Mucosa of gallbladder (tissue), 1 donor: ENCODE measurements at regions not wholly inside any gene's neighbourhood (a gene's known extent, or its start where the extent isn't known, plus 50 kb on each side); places are given as distances from the start of the nearest gene placed in this dataset.
"Not testable (repeated sequence)": the region's sequence is repeated elsewhere in the genome, so short reads cannot be mapped to it uniquely, and the experiment has no call there.

Experiments used
- DNase-seq: peaks from one replicate; pipeline ENCODE4 v3.0.0-alpha.2; 2020; ENCODE audit warnings: low spot score
- donor health status: DM: no; HTN: no; CAD: no.

DNA sequence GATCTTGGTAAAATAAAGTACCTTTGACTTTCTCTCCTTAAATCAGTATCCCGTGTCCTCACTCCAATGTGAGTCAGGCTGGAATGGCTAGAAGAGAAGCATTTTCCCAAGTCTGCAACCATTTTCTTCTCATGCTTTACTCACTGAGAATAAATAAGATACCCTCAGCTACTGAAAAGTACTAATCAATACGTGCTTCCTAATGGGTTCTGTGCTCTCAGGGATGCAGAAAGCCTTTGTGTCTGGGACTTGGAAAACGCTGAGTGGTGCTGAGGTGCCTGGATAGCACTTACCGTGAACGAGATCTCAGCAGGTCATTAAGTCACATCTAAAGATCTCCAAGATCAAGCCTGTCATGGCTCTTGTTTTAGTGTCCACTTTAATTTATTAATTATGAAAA, 672.3 kb upstream of the C16orf82 start:
- DNase-seq: no peak

DNA sequence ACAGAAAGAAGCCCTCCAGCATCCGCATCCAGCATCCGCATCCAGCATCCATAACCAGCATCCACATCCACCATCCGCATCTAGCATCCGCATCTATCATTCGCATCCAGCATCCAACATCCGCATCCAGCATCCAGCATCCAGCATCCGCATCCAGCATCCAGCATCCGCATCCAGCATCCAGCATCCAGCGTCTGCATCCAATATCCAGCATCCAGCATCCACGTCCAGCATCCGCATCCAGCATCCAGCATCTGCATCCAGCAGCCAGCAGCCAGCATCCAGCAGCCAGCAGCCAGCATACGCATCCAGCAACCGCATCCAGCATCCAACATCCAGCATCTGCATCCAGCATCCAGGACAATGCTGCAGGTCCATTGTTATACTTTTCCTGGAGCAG, 671.0 kb upstream of the C16orf82 start:
- no peak for DNase-seq

DNA sequence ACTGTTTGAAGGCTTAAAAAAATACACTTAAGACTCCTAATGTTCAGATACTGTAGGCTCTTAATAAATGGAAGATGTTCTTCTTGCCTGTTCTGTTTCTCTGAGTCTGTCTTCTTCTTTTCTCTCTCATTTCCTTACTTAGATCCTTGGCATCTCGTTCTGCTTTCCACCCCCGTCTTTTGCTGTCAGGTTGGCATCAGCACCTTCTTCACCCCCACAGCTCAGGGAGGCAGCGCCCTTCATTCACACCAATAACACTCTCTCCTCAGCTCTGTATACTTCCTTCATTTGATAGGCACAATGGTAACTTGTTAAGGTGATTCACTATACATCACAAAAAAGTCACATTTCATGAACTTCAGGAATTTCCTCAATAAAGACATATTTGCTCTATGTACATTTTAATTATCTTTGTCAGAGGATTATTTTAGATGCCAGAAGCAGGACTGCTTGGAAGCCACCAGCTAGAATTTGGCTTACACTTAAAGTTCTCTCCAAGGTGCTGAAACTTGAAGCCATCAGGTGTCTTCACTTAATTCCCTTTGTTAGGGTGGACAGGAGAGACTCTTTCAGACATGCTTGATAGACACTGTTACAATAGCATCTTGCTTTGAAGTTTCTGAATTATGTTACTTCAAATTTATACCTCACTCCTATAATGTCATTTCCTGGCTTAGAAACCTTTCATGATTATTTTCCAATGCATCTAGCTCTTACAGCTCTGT, 670.1 kb upstream of the C16orf82 start:
- no peak for DNase-seq

DNA sequence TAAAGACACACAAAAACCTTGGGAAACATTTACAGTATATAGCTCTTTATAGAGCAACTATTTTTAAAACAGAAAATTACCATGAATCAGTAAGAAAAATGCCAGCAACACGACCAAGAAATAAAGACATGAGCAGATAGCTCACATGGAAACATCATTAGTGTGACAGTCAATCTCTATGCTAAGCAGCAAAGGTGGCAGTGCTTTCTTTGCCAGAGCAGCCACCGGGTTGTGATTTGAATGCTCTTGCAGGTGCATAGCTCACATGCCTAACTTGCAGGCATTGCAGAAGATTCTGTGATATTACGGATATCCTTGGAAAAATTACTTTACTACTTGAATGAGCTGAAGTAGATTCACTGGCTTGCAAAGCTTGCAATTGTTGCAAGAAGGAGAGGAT, 652.9 kb upstream of the C16orf82 start:
- no peak for DNase-seq

DNA sequence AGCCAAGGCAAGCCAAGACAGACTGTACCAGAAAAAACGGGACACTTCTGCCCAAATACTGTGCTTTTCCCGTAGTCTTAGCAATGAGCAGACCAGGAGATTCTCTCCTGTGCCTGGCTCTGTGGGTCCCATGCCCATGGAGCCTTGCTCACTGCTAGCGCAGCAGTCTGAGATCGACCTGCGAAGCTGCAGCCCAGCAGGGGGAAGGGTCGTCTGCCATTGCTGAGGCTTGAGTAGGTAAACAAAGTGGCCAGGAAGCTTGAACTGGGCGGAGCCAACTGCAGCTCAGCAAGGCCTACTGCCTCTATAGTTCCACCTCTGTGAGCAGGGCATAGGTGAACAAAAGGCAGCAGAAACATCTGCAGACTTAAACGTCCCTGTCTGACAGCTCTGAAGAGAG, 647.3 kb upstream of the C16orf82 start:
- DNase-seq: not testable (repeated sequence)

DNA sequence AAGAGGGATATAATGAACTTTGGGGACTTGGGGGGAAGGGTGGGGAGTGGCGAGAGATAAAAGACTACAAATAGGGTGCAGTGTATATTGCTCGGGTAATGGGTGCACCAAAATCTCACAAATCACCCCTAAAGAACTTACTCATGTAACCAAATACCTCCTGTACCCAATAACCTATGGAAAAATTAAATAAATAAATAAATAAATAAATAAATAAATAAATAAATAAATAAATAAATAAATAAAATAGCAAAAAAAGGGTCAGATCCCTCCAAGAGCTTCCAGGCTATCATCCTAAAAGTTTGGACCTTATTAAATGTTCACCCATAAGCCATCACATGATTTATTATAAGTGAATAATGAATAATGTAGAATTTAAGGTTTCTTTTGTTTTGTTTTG, 636.1 kb upstream of the C16orf82 start:
- DNase-seq: no peak

DNA sequence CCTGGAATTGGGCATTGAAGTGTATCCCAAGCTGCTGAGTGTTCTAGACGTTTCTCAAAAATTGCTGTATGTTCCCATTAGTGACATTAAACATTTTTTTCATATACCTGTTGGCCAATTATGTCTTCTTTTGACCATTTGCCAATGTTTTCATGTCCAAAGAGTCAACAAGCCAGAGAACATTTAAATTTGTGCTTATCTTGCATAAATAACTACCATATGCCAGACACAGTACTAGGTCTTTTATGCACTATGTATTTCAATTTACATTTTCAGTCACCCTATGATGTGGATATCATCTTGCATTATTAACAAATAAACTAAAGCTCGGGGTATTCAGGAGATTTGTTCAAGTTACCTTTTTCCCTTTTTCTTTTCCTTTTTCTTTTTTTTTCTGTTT, 632.9 kb upstream of the C16orf82 start:
- DNase-seq: no peak

DNA sequence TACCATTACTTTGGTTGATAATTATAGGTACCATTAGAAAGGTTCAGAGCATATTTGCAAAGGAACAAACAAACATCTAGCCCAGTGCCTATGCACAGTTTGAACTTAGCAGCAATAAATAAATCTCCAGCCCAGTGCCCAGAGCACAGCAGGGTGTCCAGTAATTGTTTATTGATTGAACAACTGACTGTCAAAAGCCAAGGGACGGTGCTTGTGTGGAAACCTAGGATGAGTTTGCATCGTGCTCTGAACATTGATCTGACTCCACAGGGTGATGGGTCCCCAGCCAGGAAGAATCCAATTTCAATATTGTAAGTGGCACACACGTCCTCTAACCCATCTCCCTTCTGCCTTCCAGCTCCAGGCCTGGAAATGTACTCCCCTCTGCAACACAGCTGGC, 625.5 kb upstream of the C16orf82 start:
- DNase-seq: no peak

DNA sequence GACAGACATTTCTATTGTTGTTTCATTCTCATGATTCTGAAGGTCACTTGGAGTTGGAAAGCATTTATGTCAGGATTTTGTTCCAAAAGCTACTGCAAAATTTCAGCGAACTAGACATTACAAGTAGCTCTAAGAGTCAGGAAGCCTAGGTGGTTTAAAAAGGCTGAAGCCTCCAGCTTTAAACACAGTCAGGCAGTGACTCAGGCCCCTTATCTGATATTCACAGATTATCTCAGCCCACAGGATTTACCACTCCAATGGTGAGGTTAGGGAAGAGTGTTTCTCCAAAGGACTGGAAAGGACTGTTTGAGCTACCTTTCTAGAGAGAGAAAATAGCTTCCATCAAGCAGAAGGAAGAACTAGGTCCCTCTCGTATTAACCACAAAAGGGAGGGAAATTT, 624.4 kb upstream of the C16orf82 start:
- no peak for DNase-seq

DNA sequence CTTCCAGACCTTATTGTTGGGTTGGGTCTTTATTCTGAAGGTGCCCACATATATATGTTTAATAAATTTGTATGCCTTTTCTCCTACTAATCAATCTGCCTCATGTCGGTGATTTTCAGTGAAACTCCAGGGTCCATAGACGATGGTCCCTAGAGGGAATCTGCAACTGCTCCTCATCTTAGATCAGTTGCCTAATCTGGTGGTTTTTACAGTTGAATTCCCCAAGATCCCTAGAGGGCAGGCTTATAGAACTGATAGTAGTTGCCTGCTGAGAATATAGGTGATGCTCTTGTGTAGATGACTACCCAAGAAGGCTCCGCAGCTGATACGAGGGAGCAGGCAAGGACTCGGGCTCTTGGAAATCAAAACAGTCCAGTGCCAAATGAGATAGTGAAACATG, 619.2 kb upstream of the C16orf82 start:
- DNase-seq: no peak

DNA sequence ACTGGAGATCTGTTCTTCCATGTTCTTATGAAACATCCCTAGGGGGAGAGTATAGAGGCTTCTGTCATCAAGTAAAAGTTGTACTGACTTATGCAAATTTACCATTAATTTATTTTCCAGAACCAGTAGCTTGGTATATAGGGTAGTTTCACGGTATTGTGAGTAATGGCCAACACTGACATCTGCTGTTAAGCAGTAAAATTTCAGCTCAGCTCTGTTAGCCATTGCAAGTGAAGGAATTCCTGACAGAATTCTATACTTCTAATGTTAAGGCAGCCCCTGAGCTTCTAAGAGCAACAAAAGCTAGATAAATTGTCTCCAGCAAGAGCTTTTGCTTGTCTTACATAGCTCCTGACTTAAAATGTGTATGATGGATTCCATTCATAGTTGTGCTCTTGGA, 613.5 kb upstream of the C16orf82 start:
- no peak for DNase-seq

DNA sequence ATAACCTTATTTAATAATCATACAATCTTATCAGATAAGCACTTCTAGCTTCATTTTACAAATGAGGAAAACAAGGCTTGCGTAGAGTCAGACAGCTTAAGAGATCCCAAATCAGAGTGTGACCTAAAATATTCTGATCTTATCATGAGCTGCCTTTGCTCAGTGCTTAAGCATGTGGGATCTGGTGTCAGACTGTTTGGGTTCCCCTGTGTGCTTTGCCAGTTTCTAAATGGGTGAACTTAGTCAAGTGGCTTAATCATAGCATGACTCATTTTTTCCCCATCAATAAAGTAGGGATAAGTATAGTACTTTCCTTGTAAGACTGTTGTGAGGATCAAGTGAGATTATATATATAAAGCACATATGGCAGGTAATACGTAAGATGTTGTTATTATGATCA, 612.6 kb upstream of the C16orf82 start:
- DNase-seq: no peak

DNA sequence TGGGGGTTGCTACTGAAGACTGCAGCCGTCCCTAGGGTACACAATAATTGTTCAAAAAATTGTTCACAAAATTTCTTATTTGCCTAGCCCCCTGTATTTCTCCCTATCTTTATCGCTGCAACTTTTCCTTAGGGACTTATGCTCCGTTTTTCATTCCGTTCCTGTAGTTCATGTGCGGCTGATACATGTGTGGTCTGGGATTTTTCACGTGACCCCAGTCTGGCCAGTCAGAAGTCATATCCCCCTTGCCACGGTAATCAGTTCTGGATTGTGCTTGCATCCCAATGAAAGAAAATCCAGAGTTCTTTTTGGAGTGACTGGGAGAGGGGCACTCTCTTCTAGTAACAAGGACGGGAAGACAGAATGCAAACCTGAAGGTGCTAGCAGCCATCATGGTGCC, 610.7 kb upstream of the C16orf82 start:
- DNase-seq: no peak

DNA sequence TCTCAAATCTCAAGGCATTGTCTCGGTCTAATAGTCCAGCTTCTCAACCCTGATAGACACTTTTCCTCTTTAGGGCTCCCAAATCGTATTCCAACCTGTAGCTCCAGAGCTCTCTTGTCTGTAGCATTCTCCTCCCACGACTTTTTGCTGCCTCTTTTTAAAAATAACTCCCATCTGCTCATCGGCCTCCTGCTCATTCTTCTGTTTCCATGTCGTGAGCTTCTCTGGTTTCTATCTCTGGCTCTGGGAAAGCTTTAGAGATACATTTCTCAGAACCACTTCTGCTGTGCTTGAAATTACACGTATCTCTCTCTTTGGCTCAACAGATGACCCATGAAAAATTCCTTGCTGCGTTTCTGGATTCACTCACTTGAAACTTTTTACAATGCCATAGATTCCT, 609.6 kb upstream of the C16orf82 start:
- DNase-seq: no peak

DNA sequence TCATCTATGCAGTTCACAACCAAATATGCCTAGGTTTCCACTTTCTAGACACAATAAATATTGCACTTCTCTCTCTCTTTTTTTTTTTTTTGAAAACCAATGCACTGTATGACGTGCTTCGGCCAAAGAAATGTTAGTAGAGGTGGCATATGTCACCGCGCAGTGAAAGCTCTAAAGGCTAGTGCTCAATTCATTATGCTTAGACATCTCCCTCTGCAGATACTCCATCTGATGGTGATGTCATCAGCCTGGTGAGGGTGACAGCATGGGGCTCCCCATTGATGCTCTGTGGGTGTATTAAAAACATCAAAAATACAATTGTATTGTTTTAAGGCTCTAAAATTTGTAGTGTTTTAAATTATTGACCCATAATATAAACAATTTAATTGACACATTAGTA, 608.8 kb upstream of the C16orf82 start:
- no peak for DNase-seq

DNA sequence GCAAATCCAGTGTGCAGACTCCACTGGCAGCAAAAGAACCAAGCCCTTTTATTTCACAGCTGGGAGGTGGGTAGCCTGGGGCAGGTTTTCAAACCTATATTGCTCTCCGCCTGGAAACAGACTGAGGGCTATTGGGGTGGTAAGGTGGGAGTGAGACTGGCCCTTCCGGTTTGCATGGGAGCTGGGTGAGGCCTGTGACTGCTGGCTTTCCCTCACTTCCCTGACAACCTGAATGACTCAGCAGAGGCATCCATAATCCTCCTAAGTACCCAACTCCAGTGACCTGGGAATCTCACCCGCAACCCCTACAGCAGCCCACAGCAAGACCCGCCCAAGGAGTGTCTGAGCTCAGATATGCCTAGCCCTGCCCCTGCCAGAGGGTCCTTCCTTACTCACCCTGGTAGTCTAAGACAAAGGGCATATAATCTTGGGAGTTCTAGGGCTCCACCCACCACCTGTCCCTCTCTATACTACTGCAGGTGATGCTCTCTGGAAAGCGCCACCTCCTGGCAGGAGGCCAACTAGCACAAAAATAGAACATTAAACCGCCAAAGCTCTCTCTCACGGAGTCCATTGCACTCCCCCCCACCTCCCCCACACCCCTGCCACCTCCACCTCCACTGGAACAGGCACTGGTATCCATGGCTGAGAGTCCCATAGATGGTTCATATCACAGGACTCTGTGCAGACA, 602.0 kb upstream of the C16orf82 start:
- DNase-seq: no peak

DNA sequence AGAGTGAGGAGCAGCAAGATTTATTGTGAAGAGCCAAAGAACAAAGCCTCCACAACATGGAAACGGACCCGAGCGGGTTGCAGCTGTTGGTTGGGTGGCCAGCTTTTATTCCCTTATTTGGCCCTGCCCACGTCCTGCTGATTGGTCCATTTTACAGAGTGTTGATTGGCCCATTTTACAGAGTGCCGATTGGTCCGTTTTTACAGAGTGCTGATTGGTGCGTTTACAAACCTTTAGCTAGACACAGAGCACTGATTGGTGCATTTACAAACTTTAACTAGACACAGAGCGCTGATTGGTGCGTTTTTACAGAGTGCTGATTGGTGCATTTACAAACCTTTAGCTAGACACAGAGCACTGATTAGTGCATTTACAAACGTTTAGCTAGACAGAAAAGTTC, 592.3 kb upstream of the C16orf82 start:
- not testable (repeated sequence) for DNase-seq

DNA sequence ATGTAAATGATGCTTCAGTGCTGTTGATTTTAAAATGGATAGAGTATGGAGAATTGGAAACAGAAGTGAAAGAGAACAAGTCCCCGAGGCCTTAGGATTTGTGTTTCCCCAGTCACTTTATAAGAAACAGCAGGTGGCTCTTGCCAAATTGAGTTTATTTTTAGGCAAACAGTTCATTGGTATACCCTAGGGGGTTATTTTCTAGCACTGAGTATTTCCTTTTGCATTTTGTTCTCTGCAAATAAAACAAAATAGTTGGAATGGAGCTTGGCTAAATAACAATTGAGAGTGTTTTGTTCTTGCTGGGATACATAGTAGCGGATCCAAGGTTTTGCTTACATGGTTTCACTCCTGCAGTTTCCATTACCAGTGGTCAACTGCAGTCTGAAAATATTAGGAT, 591.1 kb upstream of the C16orf82 start:
- no peak for DNase-seq

DNA sequence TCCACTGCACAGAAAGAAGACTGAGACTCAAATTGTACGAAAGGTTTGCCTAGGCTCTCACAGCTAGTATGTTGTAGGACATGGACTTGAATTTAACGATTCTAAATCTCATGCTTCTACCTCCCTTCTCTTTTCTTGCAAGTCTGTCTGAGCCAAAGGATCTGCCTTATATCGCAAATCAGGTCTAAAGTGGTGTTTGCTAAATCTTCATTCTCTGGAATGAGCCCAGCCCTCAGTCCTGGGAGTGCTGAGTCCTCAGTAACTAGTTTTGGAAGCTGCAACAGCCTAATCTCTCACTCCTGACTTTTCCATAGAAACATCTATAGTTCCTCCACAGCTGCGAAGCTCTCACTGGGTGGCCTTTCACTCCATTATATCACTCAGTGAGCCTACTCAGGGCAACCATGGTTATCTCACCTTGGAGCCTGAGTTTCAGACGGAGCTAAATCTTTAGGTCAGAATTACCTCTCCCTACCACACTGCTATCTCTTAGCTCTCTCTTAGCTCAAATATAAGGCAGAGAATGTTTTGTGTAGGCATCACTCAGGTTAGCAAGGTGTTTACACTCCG, 575.5 kb upstream of the C16orf82 start:
- DNase-seq: no peak

DNA sequence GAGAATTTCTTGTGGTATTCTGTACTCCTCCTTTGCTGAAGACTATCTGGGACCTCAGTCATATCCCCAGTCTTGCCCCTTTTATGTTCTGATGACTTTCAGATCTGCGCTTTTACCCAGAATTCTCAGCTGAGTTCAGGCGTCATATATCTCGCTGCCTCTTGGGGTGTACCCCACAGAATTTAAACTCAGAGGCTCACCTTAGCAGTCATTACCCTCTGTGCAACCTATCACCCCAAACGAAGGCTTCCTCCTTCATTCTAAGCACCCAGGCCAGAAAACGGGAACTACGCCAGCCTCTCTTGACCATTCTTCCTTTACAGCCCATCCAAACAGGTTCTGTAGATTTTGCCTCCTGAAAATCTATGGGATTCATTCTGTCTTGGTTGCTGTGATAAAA, 574.8 kb upstream of the C16orf82 start:
- DNase-seq: no peak

DNA sequence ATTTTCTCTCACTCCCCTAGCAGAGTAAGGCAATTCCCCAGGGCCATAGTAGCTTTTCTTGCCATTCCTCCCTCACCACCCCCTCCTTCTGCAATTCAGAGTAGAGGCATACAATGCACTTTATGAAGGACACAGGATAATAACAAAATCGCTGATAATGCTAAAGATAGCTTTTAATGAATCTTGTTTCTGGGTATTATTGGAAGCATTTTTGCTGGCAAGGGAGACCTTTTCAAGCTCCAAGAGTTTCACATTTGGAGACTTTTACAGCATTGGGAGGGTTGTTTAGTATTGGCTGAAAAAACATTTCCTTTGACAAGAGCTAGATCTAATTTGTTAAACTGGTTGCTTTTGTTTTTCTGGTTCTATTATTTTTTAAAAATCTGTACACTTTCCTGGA, 573.0 kb upstream of the C16orf82 start:
- no peak for DNase-seq

DNA sequence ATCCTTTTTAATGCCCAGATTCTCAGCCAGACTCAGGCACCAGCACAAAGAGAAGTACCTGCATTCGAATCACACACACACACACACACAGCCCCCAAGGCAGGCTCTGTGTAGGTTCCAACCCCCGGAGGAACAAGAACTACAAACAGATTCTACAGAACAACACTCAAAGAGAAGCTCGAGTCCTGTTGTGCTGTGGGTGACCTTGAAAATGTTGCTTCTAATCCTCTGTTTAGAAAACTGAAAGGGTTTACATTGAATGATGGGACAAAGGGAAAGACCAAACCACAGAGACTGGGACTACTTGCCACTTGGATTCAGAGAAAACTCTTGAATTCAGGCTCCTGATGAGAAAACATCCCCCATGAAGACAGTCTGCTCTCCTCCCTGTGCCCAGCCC, 568.8 kb upstream of the C16orf82 start:
- no peak for DNase-seq

DNA sequence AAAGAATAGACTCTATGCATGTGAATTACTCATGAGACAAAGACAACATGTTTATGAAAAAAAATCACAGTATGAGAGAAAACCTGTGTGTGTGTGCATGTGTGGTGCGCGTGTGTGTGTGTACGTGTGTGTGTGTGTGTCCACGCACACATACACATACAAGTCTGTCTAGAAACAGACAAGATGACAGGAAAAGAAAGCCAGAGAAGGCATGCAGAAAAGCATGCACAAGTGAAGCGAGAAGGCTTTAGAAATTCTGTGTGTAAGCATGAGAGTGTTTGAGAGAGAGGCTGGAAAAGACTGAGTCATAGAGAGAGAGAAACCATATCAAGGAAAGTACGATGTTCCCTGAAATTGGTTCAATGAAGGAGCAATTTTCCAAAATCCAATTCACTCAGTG, 566.4 kb upstream of the C16orf82 start:
- DNase-seq: no peak

DNA sequence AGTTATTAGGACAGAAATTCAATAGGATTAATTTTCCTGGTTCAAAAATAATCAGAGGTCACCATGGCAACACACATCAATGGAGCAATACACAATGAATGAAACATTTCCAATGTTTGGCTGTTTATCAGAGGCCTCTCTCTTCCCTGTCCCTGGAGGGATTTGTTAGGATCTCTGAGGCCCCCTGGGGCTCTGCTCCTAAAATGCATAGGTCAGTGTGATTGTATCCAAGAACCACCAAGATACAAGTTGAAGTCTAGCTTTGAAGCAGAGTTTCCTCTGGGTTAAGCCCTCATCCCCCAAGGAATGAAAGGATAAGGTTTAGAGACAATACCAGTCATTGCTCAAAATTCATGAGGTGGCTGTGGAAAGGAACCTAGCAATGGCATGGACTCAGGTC, 561.2 kb upstream of the C16orf82 start:
- no peak for DNase-seq
